Astrocyte (in vitro differentiated cells and primary cell): ENCODE measurements at regions not wholly inside any gene's neighbourhood (a gene's known extent, or its start where the extent isn't known, plus 50 kb on each side); places are given as distances from the start of the nearest gene placed in this dataset.

Experiments
- DNase-seq: peaks from one replicate; pipeline ENCODE4 v3.0.0-alpha.2; 2010; ENCODE audit warnings: low read depth
- FAIRE-seq: peaks from 2 replicates; lab custom pipeline; 2011; peaks lifted over from hg19 to GRCh38; lab: Jason Lieb, UNC
- H2AFZ ChIP-seq: 2 replicates; pipeline ENCODE4 v1.6.0; 2012; ENCODE audit warnings: low read depth, low read length, inconsistent platforms
- H3K27ac ChIP-seq: 2 replicates; pipeline ENCODE4 v1.5.1; 2011; ENCODE audit warnings: low read depth, low read length, inconsistent platforms
- H3K27me3 ChIP-seq: 2 replicates; pipeline ENCODE4 v1.6.0; 2011; ENCODE audit warnings: low read length, inconsistent platforms; ENCODE audit not compliant: insufficient read depth
- H3K36me3 ChIP-seq: 2 replicates; pipeline ENCODE4 v1.5.1; 2011; ENCODE audit warnings: low read length, inconsistent platforms; ENCODE audit not compliant: insufficient read depth
- H3K4me1 ChIP-seq: 2 replicates; pipeline ENCODE4 v1.5.1; 2011; ENCODE audit warnings: low read length, inconsistent platforms; ENCODE audit not compliant: insufficient read depth
- H3K4me2 ChIP-seq: 2 replicates; pipeline ENCODE4 v1.6.0; 2012; ENCODE audit warnings: low read length, inconsistent platforms
- H3K4me3 ChIP-seq: 2 replicates; pipeline ENCODE4 v1.5.1; 2011; ENCODE audit warnings: low read depth, mild to moderate bottlenecking, low read length, inconsistent platforms; ENCODE audit not compliant: insufficient read depth
- H3K79me2 ChIP-seq: 2 replicates; pipeline ENCODE4 v1.6.0; 2012; ENCODE audit warnings: mild to moderate bottlenecking, low read length, inconsistent platforms; ENCODE audit not compliant: insufficient read depth
- H3K9ac ChIP-seq: 2 replicates; pipeline ENCODE4 v1.6.0; 2012; ENCODE audit warnings: mild to moderate bottlenecking, low read length, inconsistent platforms
- H3K9me3 ChIP-seq: 2 replicates; pipeline ENCODE4 v1.5.1; 2012; ENCODE audit warnings: low read depth, mild to moderate bottlenecking, low read length, inconsistent platforms; ENCODE audit not compliant: insufficient read depth
- H4K20me1 ChIP-seq: 2 replicates; pipeline ENCODE4 v1.6.0; 2012; ENCODE audit warnings: low read length, inconsistent platforms; ENCODE audit not compliant: insufficient read depth
- H3K27ac Mint-ChIP-seq: one replicate; pipeline ENCODE4 v1.8.0; 2021; ENCODE audit warnings: mild to moderate bottlenecking, mixed read lengths; ENCODE audit not compliant: unreplicated experiment
- H3K27me3 Mint-ChIP-seq: one replicate; pipeline ENCODE4 v1.8.0; 2021; ENCODE audit warnings: low read depth, mixed read lengths; ENCODE audit not compliant: unreplicated experiment
- H3K36me3 Mint-ChIP-seq: one replicate; pipeline ENCODE4 v1.8.0; 2021; ENCODE audit warnings: low read depth, mixed read lengths; ENCODE audit not compliant: unreplicated experiment
- H3K4me1 Mint-ChIP-seq: one replicate; pipeline ENCODE4 v1.8.0; 2021; ENCODE audit warnings: low read depth, mixed read lengths; ENCODE audit not compliant: unreplicated experiment
- H3K4me3 Mint-ChIP-seq: one replicate; pipeline ENCODE4 v1.8.0; 2021; ENCODE audit warnings: mild to moderate bottlenecking, moderate library complexity, mixed read lengths; ENCODE audit not compliant: unreplicated experiment
- H3K9me3 Mint-ChIP-seq: one replicate; pipeline ENCODE4 v1.8.0; 2021; ENCODE audit warnings: mild to moderate bottlenecking, mixed read lengths; ENCODE audit not compliant: unreplicated experiment
- EZH2 ChIP-seq: IDR thresholded peaks from 2 replicates; pipeline ENCODE4 v1.6.1; 2012; ENCODE audit warnings: mild to moderate bottlenecking, low read length, inconsistent platforms; ENCODE audit not compliant: insufficient read depth
- TF ChIP-seq, protein P1 (sequence below): IDR thresholded peaks from 2 replicates; pipeline ENCODE4 v1.5.1; 2011; ENCODE audit warnings: low read depth, mild to moderate bottlenecking, inconsistent platforms, low read length, moderate library complexity; ENCODE audit not compliant: insufficient read depth

DNA sequence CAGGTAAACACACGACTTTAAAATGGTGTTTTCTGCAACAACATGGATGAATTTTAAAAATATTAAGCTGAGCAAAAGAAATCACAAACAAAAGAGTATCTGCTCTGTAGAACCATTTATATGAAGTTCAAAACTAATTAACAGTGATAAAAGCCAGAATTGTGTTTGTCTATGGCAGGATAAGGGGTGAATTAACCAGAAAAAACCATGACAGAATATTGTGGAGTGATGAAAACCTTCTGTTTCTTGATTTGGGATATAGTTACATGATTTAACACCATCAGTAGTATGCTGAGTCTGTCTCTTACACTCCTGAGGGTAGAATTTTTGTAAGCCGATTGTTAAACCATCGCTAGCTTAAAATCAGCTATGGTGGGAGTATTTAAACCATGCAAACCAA is 101.7 kb upstream of the ZNF366 start:
- FAIRE-seq: no peak
- Histone ChIP-seq H2AFZ (no peak overlapping the region), H3K27me3 (no peaks in the 10 kb centered on the region), H3K4me2 (no peak overlapping the region), H3K27ac (no peak overlapping the region), H4K20me1 (no peaks in the 10 kb centered on the region), H3K79me2 (no peaks in the 10 kb centered on the region), H3K9me3 (no peaks in the 10 kb centered on the region), H3K4me3 (no peak overlapping the region), H3K9ac (no peak overlapping the region), H3K36me3 (no peaks in the 10 kb centered on the region), H3K4me1 (no peaks in the 10 kb centered on the region)
- Mint-ChIP-seq H3K4me3 (no peak overlapping the region), H3K27ac (no peak overlapping the region), H3K36me3 (no peaks in the 10 kb centered on the region), H3K27me3 (no peaks in the 10 kb centered on the region), H3K9me3 (no peaks in the 10 kb centered on the region), H3K4me1 (no peaks in the 10 kb centered on the region)
- no peak for DNase-seq
- TF ChIP-seq, protein P1, sequence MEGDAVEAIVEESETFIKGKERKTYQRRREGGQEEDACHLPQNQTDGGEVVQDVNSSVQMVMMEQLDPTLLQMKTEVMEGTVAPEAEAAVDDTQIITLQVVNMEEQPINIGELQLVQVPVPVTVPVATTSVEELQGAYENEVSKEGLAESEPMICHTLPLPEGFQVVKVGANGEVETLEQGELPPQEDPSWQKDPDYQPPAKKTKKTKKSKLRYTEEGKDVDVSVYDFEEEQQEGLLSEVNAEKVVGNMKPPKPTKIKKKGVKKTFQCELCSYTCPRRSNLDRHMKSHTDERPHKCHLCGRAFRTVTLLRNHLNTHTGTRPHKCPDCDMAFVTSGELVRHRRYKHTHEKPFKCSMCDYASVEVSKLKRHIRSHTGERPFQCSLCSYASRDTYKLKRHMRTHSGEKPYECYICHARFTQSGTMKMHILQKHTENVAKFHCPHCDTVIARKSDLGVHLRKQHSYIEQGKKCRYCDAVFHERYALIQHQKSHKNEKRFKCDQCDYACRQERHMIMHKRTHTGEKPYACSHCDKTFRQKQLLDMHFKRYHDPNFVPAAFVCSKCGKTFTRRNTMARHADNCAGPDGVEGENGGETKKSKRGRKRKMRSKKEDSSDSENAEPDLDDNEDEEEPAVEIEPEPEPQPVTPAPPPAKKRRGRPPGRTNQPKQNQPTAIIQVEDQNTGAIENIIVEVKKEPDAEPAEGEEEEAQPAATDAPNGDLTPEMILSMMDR: no peak
- no peak for TF ChIP-seq EZH2

DNA sequence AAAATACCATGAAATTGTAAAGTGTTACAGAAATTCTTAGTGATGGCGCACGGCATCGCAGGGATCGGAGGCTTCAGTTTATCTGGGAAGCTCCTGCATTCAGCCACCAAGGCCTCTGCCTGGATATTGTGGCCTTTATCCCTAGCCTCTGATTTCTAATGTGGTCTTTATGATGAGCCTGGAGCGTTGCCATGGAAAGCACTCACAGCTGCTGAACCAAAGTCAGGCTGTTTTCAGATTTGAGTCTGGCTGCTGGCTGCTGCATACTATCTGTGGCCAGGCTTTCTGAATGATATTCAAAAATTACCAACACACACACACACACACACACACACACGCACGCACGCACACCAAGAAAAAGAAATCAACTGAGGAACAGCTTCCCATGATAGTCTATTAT is 101.1 kb upstream of the ZNF366 start:
- Mint-ChIP-seq H3K4me1 (no peaks in the 10 kb centered on the region), H3K4me3 (no peak overlapping the region), H3K27me3 (no peaks in the 10 kb centered on the region), H3K27ac (no peak overlapping the region), H3K9me3 (no peaks in the 10 kb centered on the region), H3K36me3 (no peaks in the 10 kb centered on the region)
- Histone ChIP-seq H2AFZ (no peak overlapping the region), H3K27ac (no peak overlapping the region), H4K20me1 (no peaks in the 10 kb centered on the region), H3K36me3 (no peaks in the 10 kb centered on the region), H3K79me2 (no peaks in the 10 kb centered on the region), H3K4me2 (no peak overlapping the region), H3K4me1 (no peaks in the 10 kb centered on the region), H3K9ac (no peak overlapping the region), H3K27me3 (no peaks in the 10 kb centered on the region), H3K9me3 (no peaks in the 10 kb centered on the region), H3K4me3 (no peak overlapping the region)
- DNase-seq: peak; percentile 37
- no peak for TF ChIP-seq EZH2
- TF ChIP-seq, protein P1: no peak
- no peak for FAIRE-seq

DNA sequence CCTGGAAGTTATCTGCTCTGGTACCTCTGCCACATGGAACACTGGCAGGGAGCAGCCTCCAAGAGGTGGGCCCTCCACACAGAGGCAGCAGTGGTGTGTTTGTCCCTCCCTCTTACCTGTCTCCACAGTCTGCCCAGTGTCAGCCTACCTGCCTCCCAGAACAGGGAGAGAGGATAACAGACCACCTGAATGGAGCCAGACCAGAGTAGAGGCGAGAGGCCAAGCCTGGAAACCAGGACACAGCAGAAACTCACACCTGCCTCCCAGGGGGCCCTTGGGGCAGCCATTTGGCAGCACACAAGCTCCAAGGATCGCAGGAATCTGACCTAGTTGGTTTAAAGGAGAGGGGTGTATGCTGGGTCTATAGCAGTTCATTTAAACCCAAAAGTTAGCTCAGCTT is 100.2 kb upstream of the ZNF366 start:
- Histone ChIP-seq H3K4me1 (no peaks in the 10 kb centered on the region), H3K36me3 (no peaks in the 10 kb centered on the region), H3K4me3 (no peak overlapping the region), H3K4me2 (no peak overlapping the region), H3K79me2 (no peaks in the 10 kb centered on the region), H4K20me1 (no peaks in the 10 kb centered on the region), H3K9me3 (no peaks in the 10 kb centered on the region), H3K9ac (no peak overlapping the region), H2AFZ (no peak overlapping the region), H3K27ac (no peak overlapping the region), H3K27me3 (no peaks in the 10 kb centered on the region)
- no peak overlapping the region for H3K27ac Mint-ChIP-seq
- H3K36me3 Mint-ChIP-seq: no peaks in the 10 kb centered on the region
- TF ChIP-seq, protein P1: no peak
- TF ChIP-seq EZH2: no peak
- no peak overlapping the region for H3K4me3 Mint-ChIP-seq
- DNase-seq (no peak), FAIRE-seq (no peak)
- no peaks in the 10 kb centered on the region for H3K27me3 Mint-ChIP-seq
- H3K9me3 Mint-ChIP-seq: no peaks in the 10 kb centered on the region
- no peaks in the 10 kb centered on the region for H3K4me1 Mint-ChIP-seq
